GM12873 (cell line): ENCODE measurements at regions not wholly inside any gene's neighbourhood (a gene's known extent, or its start where the extent isn't known, plus 50 kb on each side); places are given as distances from the start of the nearest gene placed in this dataset.

Source experiments
- CTCF ChIP-seq: IDR thresholded peaks from 2 replicates; pipeline ENCODE4 v1.5.1; 2012; ENCODE audit warnings: low read depth, mild to moderate bottlenecking, moderate library complexity, low read length, control low read depth; ENCODE audit not compliant: insufficient read depth; ENCODE audit errors: missing control alignments

GRCh38 chr16:13553453-13553985, 366.4 kb upstream of the ERCC4 start:
- no peak for TF ChIP-seq CTCF

- no peak for TF ChIP-seq CTCF
Observed at GRCh38 chr16:13554005-13554404, 365.9 kb upstream of the ERCC4 start.

GRCh38 chr16:13554643-13555042, 365.3 kb upstream of the ERCC4 start:
- no peak for TF ChIP-seq CTCF

GRCh38 chr16:13557418-13557817, 362.5 kb upstream of the ERCC4 start:
- no peak for TF ChIP-seq CTCF

GRCh38 chr16:13558752-13559151, 361.2 kb upstream of the ERCC4 start:
- no peak for TF ChIP-seq CTCF

GRCh38 chr16:13559624-13560023, 360.3 kb upstream of the ERCC4 start:
- no peak for TF ChIP-seq CTCF

- no peak for TF ChIP-seq CTCF
Observed at GRCh38 chr16:13560151-13560550, 359.8 kb upstream of the ERCC4 start.
